NAMALWA (cell line): ENCODE measurements at regions not wholly inside any gene's neighbourhood (a gene's known extent, or its start where the extent isn't known, plus 50 kb on each side); places are given as distances from the start of the nearest gene placed in this dataset.

Experiments
- DNase-seq: peaks from one replicate; pipeline ENCODE4 v3.0.0-alpha.2; 2015; ENCODE audit warnings: low spot score

DNA sequence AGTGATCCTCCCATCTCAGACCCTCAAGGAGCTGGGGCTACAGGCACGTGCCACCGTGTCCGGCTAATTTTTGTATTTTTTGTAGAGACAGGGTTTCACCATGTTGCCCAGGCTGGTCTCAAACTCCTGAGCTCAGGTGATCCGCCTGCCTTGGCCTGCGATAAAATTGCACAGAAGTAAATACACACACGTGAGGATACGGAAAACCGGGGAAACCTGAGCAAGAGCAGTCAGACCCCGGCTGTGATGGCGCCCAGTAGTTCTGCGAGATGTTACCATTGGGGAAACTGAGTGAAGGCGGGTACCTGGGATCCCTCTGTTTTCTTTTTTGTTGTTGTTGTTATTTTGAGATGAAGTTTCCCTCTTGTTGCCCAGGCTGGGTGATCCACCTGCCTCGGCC, 114.9 kb downstream of the C9orf50 start:
- no peak for DNase-seq

DNA sequence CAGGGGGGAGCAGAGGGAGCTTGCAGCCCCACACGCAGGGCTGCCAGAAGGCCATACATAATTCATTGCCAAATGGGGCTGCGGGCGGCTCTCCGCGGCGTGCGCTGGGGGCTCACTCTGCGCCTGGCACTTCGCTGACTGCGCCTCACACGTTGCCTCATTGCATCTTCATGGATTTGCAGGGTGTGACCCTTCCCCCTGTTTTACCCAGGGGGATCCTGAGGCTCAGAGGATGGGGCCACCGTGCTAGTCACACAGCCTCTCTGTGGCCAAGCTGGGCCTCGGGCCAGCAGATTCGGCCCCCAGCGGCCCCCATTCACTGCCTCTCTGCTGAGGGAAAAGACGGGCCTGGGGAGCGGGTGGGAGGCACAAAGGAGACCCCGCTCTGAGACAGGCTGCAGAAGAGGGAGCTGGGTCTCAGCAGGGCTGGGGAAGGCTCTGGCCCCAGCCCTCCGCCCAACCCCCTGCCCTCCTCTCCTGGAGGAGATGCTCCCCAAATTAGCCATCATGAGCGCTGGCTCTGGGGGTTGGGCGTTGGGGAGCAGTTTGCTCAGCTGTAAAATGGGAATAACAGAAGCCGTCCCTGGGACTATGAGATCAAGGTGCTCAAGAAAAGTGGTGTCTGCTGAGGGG, 115.5 kb downstream of the C9orf50 start:
- no peak for DNase-seq

DNA sequence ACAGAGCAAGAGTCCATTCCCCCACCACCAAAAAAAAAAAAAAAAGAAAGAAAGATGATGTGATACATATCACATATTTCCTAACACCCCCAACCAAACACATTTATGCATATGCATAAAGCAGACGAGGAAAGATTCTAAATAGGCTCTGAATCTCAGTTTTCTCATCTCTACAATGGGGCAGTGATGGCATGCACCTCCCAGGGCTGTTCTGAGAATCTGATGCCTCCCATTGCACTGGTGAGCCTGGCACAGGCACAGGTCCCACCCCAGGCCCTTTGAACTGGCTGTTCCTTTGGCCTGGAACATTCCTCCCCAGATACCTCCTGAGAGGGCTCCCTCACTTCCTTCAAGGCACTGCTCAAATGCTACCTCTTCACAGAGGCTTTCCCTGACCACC, 116.5 kb downstream of the C9orf50 start:
- DNase-seq, result no peak

DNA sequence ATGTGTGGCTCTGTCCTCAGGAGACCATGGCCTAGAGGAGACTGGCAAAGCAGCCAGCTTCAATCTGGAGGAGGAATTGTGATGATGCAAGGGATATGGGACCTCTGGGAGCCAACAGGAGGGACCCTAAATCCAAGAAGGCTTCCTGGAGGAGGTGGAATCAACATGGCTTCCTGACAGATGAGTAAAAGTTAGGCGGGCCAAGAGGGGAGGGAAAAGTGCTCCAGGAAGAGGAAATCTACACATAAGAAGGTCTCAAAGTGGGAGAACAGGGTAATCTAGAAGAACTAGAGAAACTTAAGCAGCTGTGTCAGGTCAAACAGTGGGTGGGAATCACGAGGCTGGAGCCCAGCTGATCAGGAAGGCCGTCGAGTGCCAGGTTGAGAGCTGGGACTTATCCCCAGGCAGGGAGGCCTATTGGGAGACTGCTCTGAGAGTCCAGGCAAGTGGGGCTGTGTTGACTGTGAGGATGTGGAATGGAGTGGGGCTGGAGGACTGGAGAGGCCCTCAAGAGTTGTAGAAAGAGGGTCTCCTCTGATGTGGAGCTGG, 119.1 kb downstream of the C9orf50 start:
- no peak for DNase-seq

DNA sequence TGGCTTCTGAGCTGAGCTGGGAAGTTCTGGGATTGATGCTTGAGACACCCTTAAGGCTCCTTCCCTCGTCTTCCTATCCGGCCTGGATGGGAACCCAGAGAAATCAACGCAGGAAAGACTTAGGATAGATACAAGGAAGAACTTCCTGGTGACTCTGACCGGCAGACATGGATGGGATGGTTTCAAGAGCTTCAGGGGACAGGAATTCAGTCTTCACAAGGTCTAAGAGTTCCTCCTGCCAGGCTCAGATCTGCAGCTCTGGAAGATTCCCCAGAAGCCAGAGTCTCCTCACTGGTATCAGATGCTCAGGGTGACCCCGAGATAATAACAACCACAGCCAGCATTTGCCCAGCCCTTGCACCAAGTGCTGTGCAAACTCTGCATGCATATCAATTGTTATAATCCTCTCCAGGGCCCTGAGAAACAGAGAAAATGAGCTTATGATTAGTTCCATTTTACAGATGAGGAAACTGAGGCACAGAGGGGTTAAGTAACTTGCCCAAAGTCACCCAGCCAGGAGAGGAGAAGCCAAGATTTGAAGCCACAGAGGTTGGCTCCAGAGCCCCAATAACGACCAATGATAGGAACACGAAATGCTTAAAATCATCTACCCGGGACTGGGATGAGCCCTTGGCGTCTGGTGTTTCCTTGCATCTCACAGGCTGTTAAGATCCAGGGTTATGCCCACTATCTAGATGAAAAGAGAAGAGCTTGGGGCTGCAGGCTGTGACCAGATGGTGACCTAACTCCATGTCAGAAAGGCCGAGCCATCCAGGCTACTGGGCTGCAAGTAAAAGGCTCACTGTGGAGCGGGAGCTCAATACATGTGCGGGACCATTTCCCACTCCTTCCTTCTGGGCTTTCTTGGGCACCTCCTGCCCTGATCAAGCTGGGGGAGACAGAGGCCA, 119.8 kb downstream of the C9orf50 start:
- no peak for DNase-seq

DNA sequence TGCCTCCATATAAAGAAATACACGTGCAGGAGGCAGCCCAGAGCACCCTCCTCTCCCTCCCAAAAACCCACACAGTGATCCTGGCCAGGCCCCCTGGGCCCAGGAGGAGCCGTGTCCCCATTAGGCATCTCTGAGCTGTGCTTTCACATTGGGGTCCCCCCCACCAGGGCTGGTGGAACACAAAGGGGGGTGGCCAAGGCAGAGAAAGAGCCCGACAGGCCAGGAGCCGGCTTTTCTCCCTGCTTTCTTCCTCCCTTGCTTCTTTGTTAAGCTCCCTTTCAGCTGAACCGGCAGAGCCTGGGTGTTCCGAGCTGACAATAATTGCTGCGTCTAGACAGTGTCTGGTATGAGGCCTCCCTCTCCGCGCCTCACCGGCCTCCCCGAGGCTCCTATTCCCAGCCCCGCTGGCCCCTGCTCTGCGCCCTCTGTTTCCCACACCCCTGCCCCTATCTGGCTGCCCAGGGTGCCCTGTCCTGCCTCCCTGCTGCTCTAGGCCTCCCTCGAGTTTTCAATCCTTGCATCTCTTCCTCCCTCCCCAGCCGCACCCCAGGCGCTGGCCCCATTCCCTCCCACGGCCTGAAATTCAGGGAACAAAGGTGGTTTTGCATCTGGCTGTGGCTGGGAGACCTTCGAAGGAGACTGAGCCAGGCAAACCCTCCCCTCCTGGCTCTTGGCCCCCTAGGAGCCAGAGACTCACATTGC, 120.6 kb downstream of the C9orf50 start:
- DNase-seq, result no peak

DNA sequence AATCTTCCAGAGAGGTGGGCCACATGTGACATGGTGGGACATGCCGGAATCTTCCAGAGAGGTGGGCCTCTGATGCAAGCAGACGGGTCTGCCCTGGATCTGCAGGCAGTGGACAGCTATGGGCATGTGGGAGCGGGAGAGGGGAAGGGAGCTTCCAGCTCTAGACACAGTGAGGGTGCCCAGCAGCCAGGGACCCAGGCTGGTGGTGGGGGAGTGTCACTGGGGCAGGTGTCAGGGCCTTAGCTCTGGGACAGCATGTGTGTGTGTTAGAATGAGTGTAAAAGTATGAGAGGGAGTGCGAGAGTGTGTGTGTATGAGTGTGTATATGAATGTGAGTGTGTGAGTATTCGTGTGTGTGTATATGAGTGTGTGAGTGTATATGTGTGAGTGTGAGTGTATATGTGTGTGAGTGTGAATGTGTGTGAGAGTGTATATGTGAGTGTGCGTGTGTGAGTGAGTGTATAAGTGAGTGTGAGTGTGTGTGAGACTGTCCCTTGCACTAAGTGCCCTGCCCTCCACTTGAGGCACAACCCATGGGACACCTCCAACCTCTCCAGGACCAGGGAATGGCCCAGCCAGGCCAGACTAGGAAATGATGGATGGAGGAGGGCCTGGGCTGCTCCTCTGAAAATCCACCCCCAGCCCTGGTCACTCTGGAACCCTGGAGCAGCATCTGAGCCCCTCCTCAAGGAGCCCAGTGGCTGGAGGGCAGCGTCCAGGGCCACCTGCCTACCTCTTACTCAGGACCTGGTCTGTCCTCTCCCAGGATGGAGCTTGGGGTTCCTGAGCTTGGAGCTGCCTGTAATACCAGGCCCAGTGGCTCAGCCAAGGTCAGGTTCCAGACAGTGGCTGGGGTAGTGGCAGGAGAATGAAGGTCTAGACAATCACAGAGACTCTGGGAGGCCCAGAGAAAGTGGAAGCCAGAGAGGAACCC, 122.2 kb downstream of the C9orf50 start:
- no peak for DNase-seq

DNA sequence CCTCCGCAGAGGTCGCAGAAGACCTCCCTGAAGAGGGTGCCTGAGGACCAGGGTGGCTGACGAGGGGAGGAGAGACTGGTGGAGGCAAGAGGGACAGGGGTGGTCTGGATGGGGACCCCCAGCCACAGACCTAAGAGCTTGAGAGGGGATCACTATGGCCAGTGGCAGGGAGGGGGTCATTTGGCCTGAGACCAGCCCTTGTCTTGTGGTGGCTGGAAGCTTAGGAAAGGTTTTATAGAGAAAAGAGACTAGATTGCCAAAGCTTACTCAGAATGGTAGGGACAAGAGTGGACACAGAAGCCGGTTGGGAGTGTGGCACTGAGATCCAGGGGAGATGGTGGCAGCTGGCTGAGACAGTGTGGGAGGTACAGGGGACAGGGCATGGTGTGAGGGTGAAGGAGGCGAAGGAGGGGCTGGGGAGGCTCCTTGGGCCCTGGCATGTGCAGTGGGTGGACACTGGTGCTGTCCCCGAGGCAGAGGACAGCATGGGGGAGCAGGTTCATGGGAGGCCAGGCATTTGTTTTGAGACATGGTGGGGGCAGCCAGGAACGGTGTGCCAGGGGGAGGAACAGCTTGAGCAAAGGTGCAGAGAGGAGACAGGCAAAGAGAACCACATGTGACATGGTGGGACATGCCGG, 123.0 kb downstream of the C9orf50 start:
- DNase-seq, result no peak

DNA sequence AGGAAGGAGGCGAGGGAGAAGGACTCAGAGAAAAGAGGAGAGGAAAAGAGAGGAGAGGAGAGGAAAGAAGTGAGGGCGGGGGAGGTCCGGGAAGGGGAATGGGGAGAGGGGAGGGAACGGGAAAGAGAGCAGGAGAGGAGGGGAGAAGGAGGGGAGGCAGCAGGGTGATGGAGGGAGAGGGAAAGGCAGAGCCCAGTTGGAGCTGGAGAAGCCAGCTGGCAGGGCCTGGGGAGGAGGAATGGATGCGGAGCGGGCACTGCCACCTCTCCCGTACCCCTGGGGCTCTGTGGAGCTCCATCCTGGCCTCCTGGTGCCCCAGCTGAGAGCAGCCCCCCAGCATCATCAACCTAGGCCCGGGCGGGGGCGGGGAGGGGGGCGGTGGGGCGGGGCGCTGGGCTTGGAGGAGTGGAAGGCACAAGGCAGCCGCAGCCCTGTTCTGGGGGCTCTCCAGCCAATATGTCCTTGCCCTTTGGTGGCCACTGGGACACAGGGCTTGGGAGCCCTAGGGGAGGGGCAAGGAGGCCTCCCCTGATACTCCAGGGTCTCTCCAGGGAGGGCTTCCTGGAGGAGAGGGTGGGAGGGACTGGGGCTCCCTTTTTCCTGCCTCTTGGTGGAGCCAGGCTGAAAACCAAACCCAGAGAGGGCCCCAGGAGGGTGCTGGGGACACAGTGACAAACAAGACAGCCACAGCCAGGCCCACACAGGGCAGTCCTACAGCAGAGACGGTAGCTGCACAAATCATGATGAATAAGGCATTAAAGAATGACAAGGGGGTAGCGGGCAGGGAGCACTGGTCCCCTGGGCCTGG, 123.7 kb downstream of the C9orf50 start:
- no peak for DNase-seq

DNA sequence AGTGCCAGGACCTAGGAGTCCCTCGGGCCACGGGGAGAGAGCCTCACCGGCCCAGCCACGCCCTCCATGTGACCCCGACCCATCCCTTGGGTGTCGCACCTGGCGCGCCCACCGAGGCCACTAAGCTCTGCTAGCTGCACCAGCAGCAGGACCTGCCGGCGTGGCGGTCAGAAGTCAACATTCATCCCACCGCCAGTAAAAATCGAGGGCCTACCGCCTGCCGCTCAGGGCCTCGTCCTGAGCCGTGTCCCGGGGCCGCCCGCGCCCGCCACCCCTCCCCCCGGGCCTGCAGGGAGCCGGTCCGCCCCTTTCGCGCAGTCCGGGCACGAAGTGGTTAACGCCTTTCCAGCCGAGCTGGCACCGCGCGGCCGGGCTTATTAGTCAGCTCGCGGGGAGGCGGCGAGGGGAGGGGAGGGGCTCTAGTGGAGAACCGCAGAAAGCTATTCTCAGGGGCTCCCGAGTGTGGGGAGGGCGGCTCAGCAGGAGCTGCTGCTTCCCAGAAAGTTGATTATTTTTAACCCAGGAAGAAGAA, 124.4 kb downstream of the C9orf50 start:
- peak; percentile 41 for DNase-seq

DNA sequence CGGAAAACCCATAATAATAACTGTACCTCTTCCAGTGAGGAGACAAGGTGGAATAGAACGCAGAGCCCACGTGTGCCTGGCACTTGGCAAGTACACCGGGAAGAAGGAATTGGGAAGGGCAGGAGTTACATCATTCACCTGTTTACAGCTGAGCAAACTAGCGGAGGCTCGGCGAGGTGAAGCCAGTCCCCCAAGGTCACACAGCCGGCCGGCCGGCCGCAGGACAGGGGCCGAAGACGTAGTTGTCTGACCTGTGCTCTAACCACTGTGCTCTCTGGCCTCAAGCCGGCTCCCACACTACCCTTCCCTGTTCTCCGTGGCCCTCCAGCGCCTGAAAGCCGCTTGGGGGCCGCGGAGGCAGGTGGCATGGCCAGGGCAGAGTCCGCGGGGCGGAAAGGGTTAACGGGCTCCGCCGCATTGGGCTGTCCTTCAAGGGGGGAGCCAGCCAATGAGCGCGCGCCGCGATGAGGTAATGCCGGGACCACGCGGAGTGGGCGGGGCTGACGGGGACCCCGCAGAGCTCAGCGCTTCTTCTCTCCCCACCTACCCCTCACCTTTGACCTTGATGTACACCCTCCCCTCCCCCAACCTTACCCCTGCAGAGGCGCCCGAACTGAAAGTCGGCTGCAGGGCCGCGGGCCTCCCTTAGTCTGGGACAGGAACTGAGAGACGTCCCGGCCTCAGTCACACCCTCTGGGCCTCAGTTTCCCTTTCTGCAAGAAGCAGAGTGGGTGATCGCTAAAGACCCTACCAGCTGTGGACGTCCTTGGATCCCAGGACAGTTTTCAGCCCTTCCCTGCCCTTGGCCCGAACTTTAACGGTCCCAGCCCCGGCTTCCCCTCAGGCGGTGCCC, 125.1 kb downstream of the C9orf50 start:
- DNase-seq, result peak; percentile 29

DNA sequence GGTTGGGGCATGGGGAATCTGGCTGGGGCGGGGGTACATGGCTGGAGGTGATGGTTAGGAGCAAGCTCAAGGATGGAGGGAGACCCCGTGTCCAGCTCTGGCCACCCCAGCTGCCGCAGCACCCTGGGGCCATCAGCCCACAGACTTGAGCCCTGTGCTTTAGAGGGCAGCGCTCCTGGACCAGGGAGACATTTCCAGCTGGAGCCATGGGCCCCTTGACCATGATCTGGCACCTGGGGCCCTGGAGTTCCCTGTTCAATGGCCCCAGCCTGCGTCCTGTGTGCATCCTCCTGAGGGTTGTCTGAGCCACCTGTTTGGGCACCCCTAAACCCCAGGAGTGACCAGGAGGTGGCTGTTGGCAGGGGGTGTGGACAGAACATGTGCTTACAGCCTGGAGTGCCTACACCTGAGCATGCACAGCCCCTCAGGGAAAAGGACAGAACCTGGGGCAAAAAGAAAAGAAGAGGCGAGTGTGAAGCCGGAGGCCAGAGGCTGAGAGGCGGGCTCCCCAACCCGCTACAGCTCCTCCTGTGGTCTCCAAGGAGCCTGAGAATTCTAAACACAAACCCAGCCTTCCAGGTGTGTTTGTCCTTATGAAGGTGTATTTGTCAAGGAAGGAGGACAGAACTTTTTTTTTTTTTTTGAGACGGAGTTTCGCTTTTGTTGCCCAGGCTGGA, 126.7 kb downstream of the C9orf50 start:
- no peak for DNase-seq

DNA sequence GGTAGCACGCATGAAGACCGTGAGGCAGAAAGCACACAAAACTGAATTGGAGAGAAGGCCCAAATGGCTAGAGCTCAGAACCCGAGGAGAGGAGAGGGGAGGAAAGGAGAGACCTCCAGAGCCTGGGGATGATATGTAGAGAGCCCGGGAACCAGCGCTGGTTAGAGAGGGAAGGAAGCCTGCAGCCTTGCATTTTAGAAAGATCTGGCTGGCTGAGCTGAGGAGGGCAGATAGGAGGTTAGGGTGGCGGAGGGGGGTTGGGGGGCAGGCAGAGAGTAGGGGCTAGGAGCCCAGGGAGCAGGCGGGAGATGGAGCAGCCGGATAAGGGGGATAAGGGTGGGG, 127.2 kb downstream of the C9orf50 start:
- no peak for DNase-seq

DNA sequence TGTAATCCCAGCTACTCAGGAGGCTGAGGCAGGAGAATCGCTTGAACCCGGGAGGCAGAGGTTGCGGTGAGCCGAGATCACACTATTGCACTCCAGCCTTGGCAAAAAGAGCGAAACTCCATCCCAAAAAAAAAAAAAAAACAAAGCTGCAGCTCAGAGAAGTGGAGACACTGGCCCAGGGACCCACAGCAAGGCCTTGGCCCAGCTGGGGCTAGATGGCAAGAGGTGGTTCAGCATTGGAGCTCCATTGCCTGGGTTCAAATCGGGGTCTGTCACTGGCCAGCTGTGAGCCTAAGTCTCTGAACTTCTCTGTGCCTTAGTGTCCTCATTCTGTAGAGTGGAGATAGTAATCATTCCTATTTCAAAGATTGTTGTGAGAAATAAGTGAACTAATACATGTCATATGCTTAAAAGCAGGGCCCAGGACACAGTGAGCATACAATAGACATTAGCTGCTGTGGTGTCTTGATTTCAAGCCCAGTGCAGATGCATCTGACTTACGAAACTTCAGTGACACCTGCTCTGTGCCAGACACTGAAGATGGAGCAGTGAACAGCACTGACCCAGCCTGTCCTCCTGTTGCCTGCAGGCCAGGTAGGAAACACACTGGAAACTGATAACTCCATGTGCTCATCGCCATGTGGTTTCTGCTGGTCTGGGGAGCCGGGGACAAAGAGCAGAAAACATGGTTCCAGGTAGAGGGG, 127.7 kb downstream of the C9orf50 start:
- DNase-seq, result peak; percentile 24

DNA sequence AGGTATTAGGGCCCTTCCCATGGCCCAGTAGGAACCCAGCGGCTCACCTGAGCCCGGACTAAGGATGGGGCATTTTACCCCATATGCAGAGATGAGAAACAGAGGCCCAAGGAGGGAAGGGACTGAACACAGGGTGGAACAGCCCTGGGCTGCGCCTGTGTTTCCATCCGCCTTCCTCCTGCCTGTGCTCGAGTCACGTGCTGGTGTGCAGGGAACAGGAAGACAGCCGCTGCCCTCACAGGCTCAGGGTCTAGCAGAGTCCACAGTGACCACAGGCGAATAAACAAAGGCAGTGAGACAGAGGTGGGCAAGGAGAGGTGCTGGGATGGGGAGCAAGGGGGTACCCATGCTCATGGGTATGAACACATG, 129.4 kb downstream of the C9orf50 start:
- no peak for DNase-seq

DNA sequence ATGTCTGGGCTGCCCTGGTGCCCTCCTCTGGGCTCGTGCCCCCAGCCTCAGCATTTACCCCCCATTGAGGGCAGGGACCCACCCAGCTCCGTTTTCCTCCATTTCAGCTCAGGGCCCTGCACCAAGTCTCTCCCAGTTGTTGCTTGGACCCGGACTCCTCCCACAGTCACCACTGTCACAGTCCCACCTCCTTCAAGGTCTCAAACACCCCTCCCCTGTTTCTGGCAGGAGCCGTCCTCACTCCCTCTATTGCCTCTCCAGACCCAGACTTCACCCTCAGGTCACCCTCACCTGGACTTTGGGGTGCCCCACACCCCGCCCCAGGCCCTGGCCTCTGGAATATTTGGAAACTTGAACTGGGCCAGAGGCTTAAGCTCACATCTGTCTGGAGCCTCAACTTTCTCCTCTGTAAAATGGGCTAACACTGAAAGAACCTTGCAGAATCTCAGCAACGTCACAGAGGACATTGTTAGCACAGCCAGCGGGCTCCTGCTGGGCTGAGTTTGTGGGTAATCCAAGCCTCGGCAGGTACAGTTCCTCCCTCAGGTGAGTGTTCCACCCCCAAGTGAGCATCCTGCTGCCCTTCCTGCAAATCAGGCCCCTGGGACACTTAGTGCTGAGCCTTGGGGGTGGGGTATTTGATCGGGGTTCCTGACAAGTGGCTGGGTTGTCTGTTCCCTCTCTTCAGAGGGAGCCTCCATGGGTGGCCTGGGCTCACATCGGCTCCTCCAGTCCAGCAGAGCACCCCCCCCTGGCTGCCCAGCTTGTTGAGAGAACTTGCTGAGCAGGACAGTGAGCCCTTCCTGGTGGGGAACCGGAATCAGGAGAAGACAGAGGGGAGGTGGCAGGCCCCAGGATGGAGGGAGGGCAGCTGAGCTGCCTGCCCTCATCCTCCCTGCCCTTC, 130.1 kb downstream of the C9orf50 start:
- no peak for DNase-seq
